ENCODE measurements at regions not wholly inside any gene's neighbourhood (a gene's known extent, or its start where the extent isn't known, plus 50 kb on each side); places are given as distances from the start of the nearest gene placed in this dataset.

GRCh38 chr2:189927823-189928222, 134.7 kb downstream of the MSTN start:
- TF ChIP-seq CTCF (IDR thresholded peaks at IDR 0.05; ENCODE audit: low read depth, low read length), result no peak
- no peak for TF ChIP-seq POLR2A (IDR thresholded peaks at IDR 0.05; ENCODE audit: extremely low read depth, insufficient read length)

Measured in NB4 (cell line).